Gastrocnemius medialis (tissue), 4 donors: ENCODE measurements at regions not wholly inside any gene's neighbourhood (a gene's known extent, or its start where the extent isn't known, plus 50 kb on each side); places are given as distances from the start of the nearest gene placed in this dataset.

Source experiments
- CTCF ChIP-seq, 5 experiments: fragments of 450-650 bp in 3 of 5; fragments of 200-600 bp in 2 of 5; sonication (generic) in 2 of 5; IDR thresholded peaks in 4 of 5; conservative IDR thresholded peaks in 1 of 5; 1 replicate in 4 of 5; 2 replicates in 1 of 5; pipeline ENCODE4 v1.5.1; 2016 to 2019; ENCODE audit warnings: antibody characterized with exemption in 5 of 5, mild to moderate bottlenecking in 3 of 5, moderate library complexity in 3 of 5
- POLR2A ChIP-seq, 2 donors: fragments of 450-650 bp; IDR thresholded peaks; one replicate each; pipeline ENCODE4 v1.6.1; 2017; ENCODE audit warnings: antibody characterized with exemption in 2 of 2, mild to moderate bottlenecking in 2 of 2, moderate library complexity in 2 of 2

GRCh38 chr22:48025096-48025495 is 1262.6 kb downstream of the TBC1D22A start:
- TF ChIP-seq CTCF (IDR thresholded peaks at IDR 0.05 in 4 of 5, conservative IDR thresholded peaks at IDR 0.05 in 1 of 5) (no peak), POLR2A (IDR thresholded peaks at IDR 0.05) (no peak)
